ENCODE measurements at regions not wholly inside any gene's neighbourhood (a gene's known extent, or its start where the extent isn't known, plus 50 kb on each side); places are given as distances from the start of the nearest gene placed in this dataset.

DNA sequence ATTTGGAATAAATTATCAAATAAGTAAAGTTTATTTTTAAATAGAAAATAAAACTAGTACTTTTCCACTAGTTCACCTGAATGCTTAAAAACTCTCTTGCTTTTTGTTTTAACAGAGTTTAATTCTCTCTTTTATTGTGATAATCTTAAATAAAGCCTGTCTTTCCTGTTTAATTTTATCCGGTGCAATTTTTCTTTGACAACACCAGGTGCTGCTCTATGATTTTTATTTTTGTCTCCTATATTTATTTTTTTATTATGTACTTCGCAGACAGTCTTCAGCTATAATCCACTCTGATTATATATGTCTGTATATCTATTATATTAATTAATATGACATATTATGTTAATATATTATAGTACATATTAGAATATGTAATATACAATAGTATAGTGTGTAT lies 1293.0 kb upstream of the EPHA6 start:
- WGBS, 2 donors (ENCODE audit: low coverage in 1 of 2), result 65 to 73% methylated on average over 2 of the region's 2 CpGs
- Histone ChIP-seq H3K4me3 (no peak overlapping the region), H3K36me3 (no peaks in the 10 kb centered on the region), H3K4me1 (no peaks in the 10 kb centered on the region), H3K9me3 (no peaks in the 10 kb centered on the region), H3K27me3 (no peaks in the 10 kb centered on the region), H3K27ac (no peak overlapping the region)
- TF ChIP-seq POLR2AphosphoS5 (IDR thresholded peaks at IDR 0.05) (no peak), EP300 (IDR thresholded peaks at IDR 0.05; ENCODE audit: low read depth) (no peak), POLR2A (IDR thresholded peaks at IDR 0.05) (no peak)
- TF ChIP-seq, protein P1, sequence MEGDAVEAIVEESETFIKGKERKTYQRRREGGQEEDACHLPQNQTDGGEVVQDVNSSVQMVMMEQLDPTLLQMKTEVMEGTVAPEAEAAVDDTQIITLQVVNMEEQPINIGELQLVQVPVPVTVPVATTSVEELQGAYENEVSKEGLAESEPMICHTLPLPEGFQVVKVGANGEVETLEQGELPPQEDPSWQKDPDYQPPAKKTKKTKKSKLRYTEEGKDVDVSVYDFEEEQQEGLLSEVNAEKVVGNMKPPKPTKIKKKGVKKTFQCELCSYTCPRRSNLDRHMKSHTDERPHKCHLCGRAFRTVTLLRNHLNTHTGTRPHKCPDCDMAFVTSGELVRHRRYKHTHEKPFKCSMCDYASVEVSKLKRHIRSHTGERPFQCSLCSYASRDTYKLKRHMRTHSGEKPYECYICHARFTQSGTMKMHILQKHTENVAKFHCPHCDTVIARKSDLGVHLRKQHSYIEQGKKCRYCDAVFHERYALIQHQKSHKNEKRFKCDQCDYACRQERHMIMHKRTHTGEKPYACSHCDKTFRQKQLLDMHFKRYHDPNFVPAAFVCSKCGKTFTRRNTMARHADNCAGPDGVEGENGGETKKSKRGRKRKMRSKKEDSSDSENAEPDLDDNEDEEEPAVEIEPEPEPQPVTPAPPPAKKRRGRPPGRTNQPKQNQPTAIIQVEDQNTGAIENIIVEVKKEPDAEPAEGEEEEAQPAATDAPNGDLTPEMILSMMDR (IDR thresholded peaks at IDR 0.05), result no peak
- no peak for DNase-seq
- intact Hi-C loops (cut with DNase I; ENCODE audit: low total_unique reads) (no loop called here), in situ Hi-C loops (cut with MboI; ENCODE audit: low pct_ligation_motif_present in 1 of 4, low pct_unique_long_range_greater_than_20kb in 1 of 4, low sequenced_read_pairs in 3 of 4) (no loop called here)

DNA sequence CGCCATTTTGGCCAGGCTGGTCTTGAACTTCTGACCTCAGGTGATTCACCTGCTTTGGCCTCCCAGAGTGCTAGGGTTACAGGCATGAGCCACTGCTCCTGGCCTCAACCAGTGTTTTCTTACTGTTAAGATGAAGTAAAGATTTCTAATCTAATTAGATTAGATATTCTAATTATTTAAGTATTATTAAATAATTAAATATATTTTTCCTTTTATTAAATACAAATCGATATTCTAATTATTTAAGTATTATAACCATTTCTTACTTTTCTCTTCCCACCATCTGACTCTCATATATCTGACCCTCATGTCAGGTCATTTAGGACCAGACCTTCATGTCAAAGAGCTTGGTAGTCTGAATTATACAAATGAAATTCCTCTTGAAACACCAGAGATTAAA lies 1291.9 kb upstream of the EPHA6 start:
- WGBS, 2 donors (ENCODE audit: low coverage in 1 of 2), result 92 to 94% methylated on average over 1 to 2 of the region's 2 CpGs

DNA sequence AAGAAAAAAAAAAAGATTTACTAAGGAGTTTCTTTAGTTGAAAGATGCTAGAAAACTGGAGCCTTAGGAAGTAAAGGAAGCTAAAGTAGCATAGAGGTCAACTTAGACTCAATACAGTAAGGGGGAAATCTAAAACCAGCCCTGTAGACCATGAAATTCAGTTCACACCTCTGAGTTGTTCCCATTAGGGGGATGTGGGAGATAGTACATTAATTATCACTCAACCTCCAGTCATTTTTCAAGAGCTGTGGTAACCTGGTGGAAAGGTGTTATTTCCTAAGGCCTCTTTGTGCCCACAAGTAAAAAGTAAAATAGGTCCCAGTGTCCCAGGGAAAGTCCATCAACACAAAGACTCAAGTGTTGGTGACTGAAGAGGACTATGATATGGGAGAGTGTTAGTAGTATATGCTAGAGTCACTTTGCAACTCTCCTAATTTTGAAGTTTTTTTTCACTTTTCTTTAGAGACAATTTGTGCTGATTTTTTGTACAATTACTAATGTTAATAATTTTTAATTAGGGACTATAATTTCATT lies 1274.4 kb upstream of the EPHA6 start:
- H3K36me3 ChIP-seq, result no peaks in the 10 kb centered on the region
- intact Hi-C loops (cut with DNase I; ENCODE audit: low total_unique reads) (no loop called here), in situ Hi-C loops (cut with MboI; ENCODE audit: low pct_ligation_motif_present in 1 of 4, low pct_unique_long_range_greater_than_20kb in 1 of 4, low sequenced_read_pairs in 3 of 4) (no loop called here)
- no peaks in the 10 kb centered on the region for H3K27me3 ChIP-seq
- H3K4me3 ChIP-seq, result no peak overlapping the region
- no peak overlapping the region for H3K27ac ChIP-seq
- TF ChIP-seq EP300 (IDR thresholded peaks at IDR 0.05; ENCODE audit: low read depth) (no peak), POLR2A (IDR thresholded peaks at IDR 0.05) (no peak), POLR2AphosphoS5 (IDR thresholded peaks at IDR 0.05) (no peak)
- TF ChIP-seq, protein P1 (IDR thresholded peaks at IDR 0.05), result no peak
- no peaks in the 10 kb centered on the region for H3K4me1 ChIP-seq
- DNase-seq, result no peak
- no peaks in the 10 kb centered on the region for H3K9me3 ChIP-seq

More for the DNA sequence above, 1291.9 kb upstream of the EPHA6 start:
- Histone ChIP-seq H3K27ac (no peak overlapping the region), H3K4me3 (no peak overlapping the region), H3K27me3 (no peaks in the 10 kb centered on the region), H3K9me3 (no peaks in the 10 kb centered on the region), H3K36me3 (no peaks in the 10 kb centered on the region), H3K4me1 (no peaks in the 10 kb centered on the region)
- in situ Hi-C loops (cut with MboI; ENCODE audit: low pct_ligation_motif_present in 1 of 4, low pct_unique_long_range_greater_than_20kb in 1 of 4, low sequenced_read_pairs in 3 of 4) (no loop called here), intact Hi-C loops (cut with DNase I; ENCODE audit: low total_unique reads) (no loop called here)
- DNase-seq, result no peak
- no peak for TF ChIP-seq POLR2A (IDR thresholded peaks at IDR 0.05)
- TF ChIP-seq POLR2AphosphoS5 (IDR thresholded peaks at IDR 0.05), result no peak
- TF ChIP-seq EP300 (IDR thresholded peaks at IDR 0.05; ENCODE audit: low read depth), result no peak
- TF ChIP-seq, protein P1 (IDR thresholded peaks at IDR 0.05), result no peak

DNA sequence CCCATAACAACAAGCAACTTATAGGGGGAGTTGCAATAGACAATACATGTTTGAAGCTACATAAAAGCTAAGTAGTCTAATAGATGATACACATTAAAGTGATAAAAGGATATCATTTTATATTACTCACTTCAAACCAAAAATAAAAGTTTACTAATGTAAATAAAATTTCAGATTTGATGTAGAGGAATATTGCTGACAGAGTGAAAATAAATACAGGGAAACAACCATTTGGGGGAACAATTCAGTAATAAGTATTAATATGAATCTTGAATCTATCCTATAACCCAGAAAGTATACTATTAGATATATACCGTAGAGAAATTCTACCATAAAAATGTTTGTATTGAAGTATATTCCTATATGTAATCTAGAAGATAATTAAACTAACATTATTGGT lies 1248.9 kb upstream of the EPHA6 start:
- H3K27me3 ChIP-seq, result no peaks in the 10 kb centered on the region
- intact Hi-C loops (cut with DNase I; ENCODE audit: low total_unique reads), result no loop called here
- H3K4me1 ChIP-seq, result no peaks in the 10 kb centered on the region
- DNase-seq, result no peak
- H3K27ac ChIP-seq, result no peak overlapping the region
- TF ChIP-seq POLR2A (IDR thresholded peaks at IDR 0.05) (no peak), POLR2AphosphoS5 (IDR thresholded peaks at IDR 0.05) (no peak), EP300 (IDR thresholded peaks at IDR 0.05; ENCODE audit: low read depth) (no peak)
- TF ChIP-seq, protein P1 (IDR thresholded peaks at IDR 0.05), result no peak
- H3K36me3 ChIP-seq, result no peaks in the 10 kb centered on the region
- no peak overlapping the region for H3K4me3 ChIP-seq
- in situ Hi-C loops (cut with MboI; ENCODE audit: low pct_ligation_motif_present in 1 of 4, low pct_unique_long_range_greater_than_20kb in 1 of 4, low sequenced_read_pairs in 3 of 4), result no loop called here
- no peaks in the 10 kb centered on the region for H3K9me3 ChIP-seq
- 82 to 93% methylated on average over 1 of the region's 1 CpG for WGBS, 2 donors (ENCODE audit: low coverage in 1 of 2)

Measured in transverse colon (tissue), 4 donors.